ACHN (cell line): ENCODE measurements at regions not wholly inside any gene's neighbourhood (a gene's known extent, or its start where the extent isn't known, plus 50 kb on each side); places are given as distances from the start of the nearest gene placed in this dataset.
A peak's percentile ranks its signal among the peaks of the same experiment; 100 is the strongest.

ENCODE experiments used
- DNase-seq: peaks from one replicate; pipeline ENCODE4 v3.0.0-alpha.2; 2015
- in situ Hi-C: cut with HindIII; loops from 2 replicates; pipeline ENCODE4 v1.10.0; 2017; ENCODE audit warnings: low sequenced_read_pairs, low pct_ligation_motif_present, low pct_unique_long_range_greater_than_20kb

- in situ Hi-C loops = no loop called here
- no peak for DNase-seq
Observed at GRCh38 chr9:129513282-129513681, 107.6 kb downstream of the C9orf50 start.

GRCh38 chr9:129511285-129511900 lies 109.5 kb downstream of the C9orf50 start:
- in situ Hi-C loops = no loop called here
- no peak for DNase-seq

GRCh38 chr9:129509533-129509928 lies 111.4 kb downstream of the C9orf50 start:
- no peak for DNase-seq
- in situ Hi-C loops = no loop called here

- DNase-seq = no peak
- in situ Hi-C loops = no loop called here
Observed at GRCh38 chr9:129507805-129508204, 113.1 kb downstream of the C9orf50 start.

- in situ Hi-C loops = no loop called here
- DNase-seq = no peak
Observed at GRCh38 chr9:129506892-129507291, 114.0 kb downstream of the C9orf50 start.

- in situ Hi-C loops = no loop called here
Observed at GRCh38 chr9:129506041-129506440, 114.9 kb downstream of the C9orf50 start.

GRCh38 chr9:129505270-129505902 lies 115.5 kb downstream of the C9orf50 start:
- in situ Hi-C loops = no loop called here
- no peak for DNase-seq

More at GRCh38 chr9:129506041-129506440, 114.9 kb downstream of the C9orf50 start:
- DNase-seq = no peak

GRCh38 chr9:129504404-129504803 lies 116.5 kb downstream of the C9orf50 start:
- no peak for DNase-seq
- in situ Hi-C loops = no loop called here

GRCh38 chr9:129501771-129502319 lies 119.1 kb downstream of the C9orf50 start:
- no peak for DNase-seq
- in situ Hi-C loops = no loop called here

GRCh38 chr9:129500863-129501770 lies 119.8 kb downstream of the C9orf50 start:
- DNase-seq = no peak
- in situ Hi-C loops = no loop called here

- in situ Hi-C loops = no loop called here
- no peak for DNase-seq
Observed at GRCh38 chr9:129500161-129500862, 120.6 kb downstream of the C9orf50 start.

GRCh38 chr9:129498451-129499384 lies 122.2 kb downstream of the C9orf50 start:
- in situ Hi-C loops = no loop called here
- no peak for DNase-seq

GRCh38 chr9:129497813-129498450 lies 123.0 kb downstream of the C9orf50 start:
- in situ Hi-C loops = no loop called here
- no peak for DNase-seq

GRCh38 chr9:129497005-129497812 lies 123.7 kb downstream of the C9orf50 start:
- no peak for DNase-seq
- in situ Hi-C loops = no loop called here

- in situ Hi-C loops = no loop called here
- peak; percentile 93 for DNase-seq
Observed at GRCh38 chr9:129496473-129497004, 124.4 kb downstream of the C9orf50 start.
